ENCODE measurements at regions not wholly inside any gene's neighbourhood (a gene's known extent, or its start where the extent isn't known, plus 50 kb on each side); places are given as distances from the start of the nearest gene placed in this dataset.

GRCh38 chr6:37757381-37757780, 59.7 kb upstream of the MDGA1 start:
- ChIA-PET CTCF (interaction anchor here (1.2 to 1.5 kb wide), 2 partner anchors 15 to 24 kb away, joined by 4 read pairs; no protein-coding TSS in a partner anchor), POLR2A (interaction anchor here (0.6 kb wide), 1 partner anchor 316 kb away, joined by 4 read pairs; no protein-coding TSS in a partner anchor)
- no peaks in the 10 kb centered on the region for H3K4me1 Mint-ChIP-seq
- no peaks in the 10 kb centered on the region for H3K9me3 Mint-ChIP-seq
- DNase-seq (ENCODE audit: low spot score) (no peak), ATAC-seq (no peak)
- H3K36me3 Mint-ChIP-seq, result no peaks in the 10 kb centered on the region
- H3K27ac Mint-ChIP-seq, result no peak overlapping the region
- no peak overlapping the region for H3K4me3 Mint-ChIP-seq
- peaks cover 96% of the 10 kb centered on the region for H3K27me3 Mint-ChIP-seq (ENCODE audit: low read depth)
- no peak for TF ChIP-seq TEAD4 (CRISPR knock-in tag; IDR thresholded peaks at IDR 0.05)
- no peak for TF ChIP-seq ZNF219 (CRISPR knock-in tag; IDR thresholded peaks at IDR 0.05; ENCODE audit: borderline replicate concordance)
- no peak for TF ChIP-seq OVOL2 (CRISPR knock-in tag; IDR thresholded peaks at IDR 0.05; ENCODE audit: borderline replicate concordance)
- no peak for TF ChIP-seq STAT6 (CRISPR knock-in tag; conservative IDR thresholded peaks at IDR 0.05; ENCODE audit: low read depth)
- no peak for TF ChIP-seq HMGXB4 (CRISPR knock-in tag; IDR thresholded peaks at IDR 0.05)
- no peak for TF ChIP-seq ZNF317 (CRISPR knock-in tag; IDR thresholded peaks at IDR 0.05; ENCODE audit: borderline replicate concordance, low read depth)
- TF ChIP-seq CBFB (CRISPR knock-in tag; IDR thresholded peaks at IDR 0.05; ENCODE audit: low read depth), result no peak
- no peak for TF ChIP-seq NFE2L1 (CRISPR knock-in tag; IDR thresholded peaks at IDR 0.05)
- TF ChIP-seq PRDM15 (CRISPR knock-in tag; IDR thresholded peaks at IDR 0.05), result no peak
- TF ChIP-seq ZNF425 (CRISPR knock-in tag; conservative IDR thresholded peaks at IDR 0.05), result no peak
- TF ChIP-seq NFYB (CRISPR knock-in tag; conservative IDR thresholded peaks at IDR 0.05; ENCODE audit: low read depth), result no peak
- no peak for TF ChIP-seq SMAD4 (CRISPR knock-in tag; IDR thresholded peaks at IDR 0.05)
- TF ChIP-seq IRF1 (CRISPR knock-in tag; IDR thresholded peaks at IDR 0.05), result no peak
- TF ChIP-seq ATF2 (CRISPR knock-in tag; IDR thresholded peaks at IDR 0.05; ENCODE audit: borderline replicate concordance, low read depth), result no peak

All from WTC11 (cell line).